CD4-positive, alpha-beta T cell (primary cell): ENCODE measurements at regions not wholly inside any gene's neighbourhood (a gene's known extent, or its start where the extent isn't known, plus 50 kb on each side); places are given as distances from the start of the nearest gene placed in this dataset.

Source experiments
- ATAC-seq: fragments of 200-7000 bp; cut with Tn5 transposase; one replicate; pipeline ENCODE4 v1.10.0; 2022; ENCODE audit warnings: mild to moderate bottlenecking; ENCODE audit not compliant: poor library complexity
- CTCF ChIA-PET: fragments of 350-600 bp; sonication (Branson Sonifier 250); formaldehyde crosslinking; loops from one replicate; lab custom pipeline; 2021; ENCODE audit warnings: antibody characterized with exemption, inconsistent platforms; lab: Charles Lee
- POLR2A ChIA-PET: fragments of 350-600 bp; sonication (Branson Sonifier 250); formaldehyde crosslinking; loops from one replicate; lab custom pipeline; 2021; ENCODE audit warnings: antibody characterized with exemption, inconsistent platforms; lab: Charles Lee
- DNase-seq, 14 experiments: peaks; one replicate each; pipeline ENCODE4 v3.0.0-alpha.2; 2013 to 2020; ENCODE audit warnings: mixed read lengths in 2 of 14
- H3K27ac ChIP-seq, 2 donors: one replicate each; pipeline versions ENCODE4 v1.5.1 to v1.7.0; 2013; ENCODE audit warnings: low read length in 2 of 2, low read depth in 1 of 2, mild to moderate bottlenecking in 1 of 2
- H3K27me3 ChIP-seq, 2 experiments: 1 replicate in 1 of 2; 2 replicates in 1 of 2; pipeline versions ENCODE4 v1.6.1 to v1.7.0; 2013; ENCODE audit warnings: low read length in 2 of 2, control low read depth in 1 of 2, mild to moderate bottlenecking in 1 of 2, moderate library complexity in 1 of 2; ENCODE audit not compliant: insufficient read depth in 2 of 2, control insufficient read depth in 1 of 2
- H3K36me3 ChIP-seq: one replicate; pipeline ENCODE4 v1.6.1; 2013; ENCODE audit warnings: low read length, control low read depth; ENCODE audit not compliant: insufficient read depth
- H3K4me1 ChIP-seq: one replicate; pipeline ENCODE4 v1.6.1; 2013; ENCODE audit warnings: low read length, control low read depth; ENCODE audit not compliant: insufficient read depth
- H3K4me3 ChIP-seq: one replicate; pipeline ENCODE4 v1.5.1; 2013; ENCODE audit warnings: mild to moderate bottlenecking, low read length, moderate library complexity
- H3K9me3 ChIP-seq, 2 experiments: 1 replicate in 1 of 2; 2 replicates in 1 of 2; pipeline versions ENCODE4 v1.6.1 to v1.7.0; 2013; ENCODE audit warnings: low read length in 2 of 2, mild to moderate bottlenecking in 2 of 2, control low read depth in 1 of 2, moderate library complexity in 1 of 2; ENCODE audit not compliant: control insufficient read depth in 1 of 2, insufficient read depth in 1 of 2
- H3K27ac Mint-ChIP-seq: one replicate; pipeline ENCODE4 v1.8.0; 2020; ENCODE audit warnings: mixed read lengths
- H3K27me3 Mint-ChIP-seq: one replicate; pipeline ENCODE4 v1.8.0; 2021; ENCODE audit warnings: mixed read lengths
- H3K36me3 Mint-ChIP-seq: one replicate; pipeline ENCODE4 v1.8.0; 2021; ENCODE audit warnings: low read depth, mixed read lengths
- H3K4me1 Mint-ChIP-seq: one replicate; pipeline ENCODE4 v1.8.0; 2021; ENCODE audit warnings: low read depth, mixed read lengths
- H3K4me3 Mint-ChIP-seq: one replicate; pipeline ENCODE4 v1.8.0; 2020; ENCODE audit warnings: mild to moderate bottlenecking, mixed read lengths
- H3K9me3 Mint-ChIP-seq: one replicate; pipeline ENCODE4 v1.8.0; 2020; ENCODE audit warnings: mixed read lengths
- intact Hi-C, 2 experiments: fragments of 100-400 bp; cut with DNase I in 1 of 2; cut with micrococcal nuclease in 1 of 2; formaldehyde crosslinking; loops; one replicate each; pipeline versions ENCODE4 v1.15.1 to v1.9.0; 2023 to 2025; cut with DNase I, micrococcal nuclease
- TF ChIP-seq, protein P1 (sequence below): fragments of 200-600 bp; IDR thresholded peaks from one replicate; pipeline ENCODE4 v1.8.0; 2022; ENCODE audit warnings: antibody characterized with exemption, mild to moderate bottlenecking

DNA sequence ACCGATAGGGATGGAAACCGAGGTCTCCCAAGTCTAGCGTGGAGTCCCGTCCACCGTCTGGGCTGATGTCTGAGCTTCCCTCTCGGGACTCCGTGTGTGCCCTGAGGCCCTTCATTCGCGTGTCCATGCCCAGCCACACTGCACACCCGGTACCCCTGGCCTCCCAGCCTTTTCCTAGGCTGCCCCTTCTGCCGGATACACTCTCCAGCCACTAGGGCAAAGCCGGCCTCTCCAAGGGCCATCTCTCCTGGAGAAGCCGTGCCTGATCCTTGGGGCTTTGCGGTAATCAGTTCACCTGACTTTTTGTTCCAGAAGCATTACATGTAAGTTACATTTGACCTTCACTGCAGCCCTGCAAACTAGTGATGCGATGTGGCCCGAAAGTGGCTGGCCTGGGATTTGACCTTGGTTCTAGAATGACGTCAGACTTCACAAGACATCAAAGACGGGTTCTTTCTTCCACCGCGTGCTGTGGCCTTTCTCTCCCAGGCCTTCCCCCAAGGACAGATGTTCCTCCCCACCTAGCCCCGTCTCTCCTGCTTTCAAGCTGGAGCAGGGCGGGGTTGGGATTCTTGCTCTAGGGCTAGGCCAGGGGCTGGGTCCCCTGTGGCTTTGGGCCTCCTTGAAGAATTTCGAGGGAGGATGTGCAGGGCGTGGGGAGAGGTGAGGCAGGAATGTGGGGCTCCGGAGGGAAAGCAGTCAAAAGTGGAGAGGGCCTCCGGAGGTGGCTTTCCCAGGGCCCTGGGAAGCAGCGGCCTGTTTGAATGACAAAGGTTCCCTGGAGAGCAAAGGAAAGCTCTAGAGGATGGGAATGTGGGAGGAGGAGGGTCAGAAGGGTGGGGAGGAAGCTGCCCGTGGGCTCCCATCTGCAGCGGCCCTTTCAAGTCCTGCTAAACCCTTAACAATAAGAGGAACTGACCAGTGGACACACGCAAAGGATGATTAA is 49.7 kb upstream of the SLC2A1 start:
- Mint-ChIP-seq H3K9me3 (no peaks in the 10 kb centered on the region), H3K27ac (no peak overlapping the region), H3K4me3 (no peak overlapping the region), H3K4me1 (no peaks in the 10 kb centered on the region), H3K27me3 (peaks cover 5% of the 10 kb centered on the region), H3K36me3 (no peaks in the 10 kb centered on the region)
- no peak for DNase-seq
- no peak overlapping the region for H3K4me3 ChIP-seq
- H3K27ac ChIP-seq = no peak overlapping the region
- H3K4me1 ChIP-seq = no peaks in the 10 kb centered on the region
- H3K9me3 ChIP-seq = no peaks in the 10 kb centered on the region
- CTCF ChIA-PET = interaction anchor here (0.9 kb wide), 1 partner anchor 85 kb away, joined by 3 read pairs; no protein-coding TSS in a partner anchor
- no peaks in the 10 kb centered on the region for H3K36me3 ChIP-seq
- no peak for ATAC-seq
- intact Hi-C loops = no loop called here
- no peaks in the 10 kb centered on the region for H3K27me3 ChIP-seq
- POLR2A ChIA-PET = no interaction called here
- TF ChIP-seq, protein P1, sequence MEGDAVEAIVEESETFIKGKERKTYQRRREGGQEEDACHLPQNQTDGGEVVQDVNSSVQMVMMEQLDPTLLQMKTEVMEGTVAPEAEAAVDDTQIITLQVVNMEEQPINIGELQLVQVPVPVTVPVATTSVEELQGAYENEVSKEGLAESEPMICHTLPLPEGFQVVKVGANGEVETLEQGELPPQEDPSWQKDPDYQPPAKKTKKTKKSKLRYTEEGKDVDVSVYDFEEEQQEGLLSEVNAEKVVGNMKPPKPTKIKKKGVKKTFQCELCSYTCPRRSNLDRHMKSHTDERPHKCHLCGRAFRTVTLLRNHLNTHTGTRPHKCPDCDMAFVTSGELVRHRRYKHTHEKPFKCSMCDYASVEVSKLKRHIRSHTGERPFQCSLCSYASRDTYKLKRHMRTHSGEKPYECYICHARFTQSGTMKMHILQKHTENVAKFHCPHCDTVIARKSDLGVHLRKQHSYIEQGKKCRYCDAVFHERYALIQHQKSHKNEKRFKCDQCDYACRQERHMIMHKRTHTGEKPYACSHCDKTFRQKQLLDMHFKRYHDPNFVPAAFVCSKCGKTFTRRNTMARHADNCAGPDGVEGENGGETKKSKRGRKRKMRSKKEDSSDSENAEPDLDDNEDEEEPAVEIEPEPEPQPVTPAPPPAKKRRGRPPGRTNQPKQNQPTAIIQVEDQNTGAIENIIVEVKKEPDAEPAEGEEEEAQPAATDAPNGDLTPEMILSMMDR = no peak
